ENCODE measurements at regions not wholly inside any gene's neighbourhood (a gene's known extent, or its start where the extent isn't known, plus 50 kb on each side); places are given as distances from the start of the nearest gene placed in this dataset.

- in situ Hi-C loops (cut with HindIII; ENCODE audit: extremely low pct_ligation_motif_present, low pct_unique_long_range_greater_than_20kb), result no loop called here
- CTCF ChIA-PET (ENCODE audit: low intra/inter-chr PET ratio, low total read pairs), result no interaction called here
- no peak for TF ChIP-seq ETV5 (CRISPR knock-in tag; IDR thresholded peaks at IDR 0.05; ENCODE audit: borderline replicate concordance)
- TF ChIP-seq ZNF136 (CRISPR knock-in tag; IDR thresholded peaks at IDR 0.05; ENCODE audit: low read depth), result no peak
- no peak for TF ChIP-seq ZNF546 (CRISPR knock-in tag; conservative IDR thresholded peaks at IDR 0.05)
- TF ChIP-seq ZNF674 (CRISPR knock-in tag; IDR thresholded peaks at IDR 0.05; ENCODE audit: low read depth), result no peak
- no peak for TF ChIP-seq SMYD3 (CRISPR knock-in tag; IDR thresholded peaks at IDR 0.05)
- no peak for TF ChIP-seq ZFP36 (IDR thresholded peaks at IDR 0.05; ENCODE audit: borderline replicate concordance, low read depth, low read length, partially characterized antibody)
- TF ChIP-seq SKI (IDR thresholded peaks at IDR 0.05; ENCODE audit: partially characterized antibody), result no peak
- TF ChIP-seq TCF12 (IDR thresholded peaks at IDR 0.05), result no peak
- TF ChIP-seq TCF12 (CRISPR knock-in tag; IDR thresholded peaks at IDR 0.05), result no peak
- no peak for TF ChIP-seq IKZF4 (CRISPR knock-in tag; IDR thresholded peaks at IDR 0.05; ENCODE audit: borderline replicate concordance, low read depth, not compliant biosample characterization)
- no peak for TF ChIP-seq THYN1 (CRISPR knock-in tag; IDR thresholded peaks at IDR 0.05; ENCODE audit: borderline replicate concordance, low read depth)
- no peak for TF ChIP-seq HOXA5 (CRISPR knock-in tag; IDR thresholded peaks at IDR 0.05)
- TF ChIP-seq ZNF589 (CRISPR knock-in tag; conservative IDR thresholded peaks at IDR 0.05), result no peak
- TF ChIP-seq MED13 (CRISPR knock-in tag; IDR thresholded peaks at IDR 0.05), result no peak
- no peak for TF ChIP-seq ZNF292 (CRISPR knock-in tag; IDR thresholded peaks at IDR 0.05; ENCODE audit: borderline replicate concordance, low read depth)
- intact Hi-C loops (cut with micrococcal nuclease; ENCODE audit: unreplicated experiment), result no loop called here
- Histone ChIP-seq H3K4me2 (ENCODE audit: low read depth, low read length) (no peak overlapping the region), H4K20me1 (ENCODE audit: insufficient read depth, low read length) (peaks cover 10% of the 10 kb centered on the region; the same call in 1 of the 2 replicates), H3K9me3 (ENCODE audit: low read length) (no peaks in the 10 kb centered on the region), H2AFZ (ENCODE audit: low read length) (no peak overlapping the region), H3K27me3 (ENCODE audit: control insufficient read depth in 1 of 2, insufficient read depth in 2 of 2, low read length in 2 of 2) (no peaks in the 10 kb centered on the region), H3K79me2 (ENCODE audit: insufficient read depth, low read length) (no peaks in the 10 kb centered on the region), H3K27ac (ENCODE audit: extremely low read length, insufficient read depth, low read length) (no peak overlapping the region), H3K9ac (ENCODE audit: insufficient read depth, low read depth, low read length) (no peak overlapping the region), H3K36me3 (replicated peaks in 1 of 2; ENCODE audit: control insufficient read depth in 1 of 2, insufficient read depth in 2 of 2, low read length in 2 of 2) (no peaks in the 10 kb centered on the region; a peak in 1 of 5 replicates), H3K4me3 (replicated peaks in 1 of 3; ENCODE audit: insufficient read depth in 1 of 3, low read depth in 2 of 3, low read length in 3 of 3) (no peak overlapping the region), H3K4me1 (ENCODE audit: insufficient read depth, low read length) (no peaks in the 10 kb centered on the region)
- no TSS peak for BruUV-seq (replicated peaks)
- ATAC-seq (no peak), DNase-seq (ENCODE audit: low spot score) (no peak), FAIRE-seq (no peak)
- WGBS (ENCODE audit: low lambda C conversion rate), result 92% methylated on average over 4 of the region's 6 CpGs
- POLR2A ChIA-PET, result no interaction called here
Observed at GRCh38 chr11:70542406-70542805, 144.1 kb downstream of the CTTN start.
